ENCODE measurements at regions not wholly inside any gene's neighbourhood (a gene's known extent, or its start where the extent isn't known, plus 50 kb on each side); places are given as distances from the start of the nearest gene placed in this dataset.

DNA sequence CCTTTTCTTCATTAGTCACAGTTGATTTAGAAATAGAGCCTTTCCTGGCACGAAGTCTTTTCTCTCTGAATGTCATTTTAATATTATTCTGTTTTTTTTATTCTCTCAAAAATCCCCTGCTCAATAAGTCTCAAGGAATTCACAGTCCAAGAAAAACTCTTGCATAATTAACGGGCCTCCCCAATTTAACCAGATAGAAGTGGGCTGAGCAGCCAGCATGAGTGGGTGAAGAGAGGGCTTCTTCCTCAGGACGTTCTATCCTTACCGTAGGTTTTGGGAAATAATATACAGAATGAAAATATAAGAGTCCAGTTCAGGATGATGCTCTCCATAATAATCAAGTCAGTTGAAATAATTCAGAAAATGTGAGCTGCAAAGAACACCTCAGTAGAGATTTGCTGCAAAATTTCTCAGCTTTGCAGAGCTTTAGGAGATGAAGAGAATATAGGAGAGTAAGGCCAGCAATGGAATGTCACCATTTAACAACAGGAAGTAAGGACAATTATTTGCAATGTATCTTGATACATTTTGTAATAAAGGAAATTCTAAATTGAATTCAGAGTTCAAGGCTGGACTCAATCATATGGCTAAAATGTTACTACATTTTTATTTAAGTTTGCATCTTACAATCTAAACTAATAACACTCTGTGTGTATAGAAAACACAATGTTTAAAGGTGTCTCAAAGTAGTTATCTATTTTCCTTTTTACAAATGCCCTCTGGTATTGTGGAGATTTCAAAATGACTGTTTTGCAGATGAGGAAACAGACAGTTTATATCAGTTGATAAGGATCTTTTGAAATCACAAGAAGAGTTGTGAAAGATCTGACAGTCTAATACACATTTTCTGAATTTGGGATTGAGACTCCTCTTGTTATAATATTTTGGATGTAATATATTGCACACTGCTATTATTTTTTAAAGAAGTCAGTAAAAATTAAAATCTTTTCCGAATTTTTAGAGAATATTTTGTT is 1724.1 kb upstream of the SEL1L start:
- WGBS = 96% methylated on average over 3 of the region's 5 CpGs
- Histone ChIP-seq H3K23ac (ENCODE audit: low read length in 2 of 2) (no peak overlapping the region), H3K36me3 (ENCODE audit: control insufficient read depth in 1 of 2, insufficient read depth in 2 of 2, low read depth in 1 of 2, low read length in 2 of 2) (no peaks in the 10 kb centered on the region)

DNA sequence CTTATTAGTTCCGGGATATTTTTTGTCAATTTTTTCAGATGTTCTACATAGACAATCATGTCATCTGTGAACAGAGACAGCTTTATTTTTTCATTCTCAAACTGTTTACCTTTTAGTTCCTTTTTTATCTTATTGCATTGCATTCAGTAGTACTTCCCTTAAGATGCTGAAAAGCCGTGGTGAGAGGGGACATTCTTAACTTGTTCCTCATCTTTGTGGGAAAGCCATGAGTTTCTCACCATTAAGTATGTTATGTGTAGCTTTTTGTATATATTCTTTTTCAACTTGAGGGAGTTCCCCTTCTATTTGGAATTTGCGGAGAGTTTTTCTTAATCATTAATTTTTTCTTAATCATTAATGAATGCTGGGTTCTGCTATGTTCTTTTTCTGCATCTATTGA is 1727.1 kb upstream of the SEL1L start:
- H3K4me2 ChIP-seq (ENCODE audit: low read length, poor library complexity, severe bottlenecking) = no peak overlapping the region
- no peak overlapping the region for H3K27ac ChIP-seq (ENCODE audit: low read length, poor library complexity, severe bottlenecking)
- no peak overlapping the region for H2BK120ac ChIP-seq (ENCODE audit: low read depth, low read length)
- H2BK15ac ChIP-seq (ENCODE audit: low read depth, poor library complexity, severe bottlenecking) = no peak overlapping the region
- H3K79me1 ChIP-seq (replicated peaks; ENCODE audit: low read length, poor library complexity, severe bottlenecking) = no peaks in the 10 kb centered on the region
- DNase-seq = peak; percentile 65
- H3K9me3 ChIP-seq (ENCODE audit: control insufficient read depth, low read length) = no peaks in the 10 kb centered on the region
- no peak overlapping the region for H4K8ac ChIP-seq (ENCODE audit: low read length)
- H2AFZ ChIP-seq (ENCODE audit: low read depth, low read length) = no peak overlapping the region
- H3K36me3 ChIP-seq (ENCODE audit: control insufficient read depth in 1 of 2, insufficient read depth in 2 of 2, low read depth in 1 of 2, low read length in 2 of 2) = no peaks in the 10 kb centered on the region
- H3K18ac ChIP-seq (ENCODE audit: low read depth in 1 of 2, low read length in 2 of 2) = no peak overlapping the region
- H3K4ac ChIP-seq (ENCODE audit: low read depth in 1 of 2, low read length in 2 of 2) = no peak overlapping the region
- H3K9ac ChIP-seq (ENCODE audit: low read length) = no peak overlapping the region
- 25% methylated on average over 1 of the region's 3 CpGs for WGBS
- H2BK5ac ChIP-seq (ENCODE audit: low read depth, low read length, poor library complexity, severe bottlenecking) = no peak overlapping the region
- H3K4me3 ChIP-seq (ENCODE audit: insufficient read depth in 1 of 2, low read depth in 1 of 2, low read length in 2 of 2) = no peak overlapping the region
- H2BK12ac ChIP-seq (ENCODE audit: low read length in 2 of 2) = no peak overlapping the region
- no peak overlapping the region for H4K91ac ChIP-seq (ENCODE audit: low read length)
- no peak overlapping the region for H2AK5ac ChIP-seq (ENCODE audit: low read length, severe bottlenecking)
- H3K27me3 ChIP-seq (ENCODE audit: control insufficient read depth in 1 of 2, insufficient read depth in 1 of 2, low read length in 2 of 2) = no peaks in the 10 kb centered on the region
- H3K14ac ChIP-seq (ENCODE audit: low read length in 2 of 2) = no peak overlapping the region
- H3K4me1 ChIP-seq (ENCODE audit: control insufficient read depth, insufficient read depth, low read depth, low read length) = no peaks in the 10 kb centered on the region
- no peak overlapping the region for H3K23ac ChIP-seq (ENCODE audit: low read length in 2 of 2)

More for the DNA sequence above, 1724.1 kb upstream of the SEL1L start:
- H2BK12ac ChIP-seq (ENCODE audit: low read length in 2 of 2) = no peak overlapping the region
- no peaks in the 10 kb centered on the region for H3K79me1 ChIP-seq (replicated peaks; ENCODE audit: low read length, poor library complexity, severe bottlenecking)
- no peaks in the 10 kb centered on the region for H3K4me1 ChIP-seq (ENCODE audit: control insufficient read depth, insufficient read depth, low read depth, low read length)
- no peak overlapping the region for H2BK5ac ChIP-seq (ENCODE audit: low read depth, low read length, poor library complexity, severe bottlenecking)
- H3K4me3 ChIP-seq (ENCODE audit: insufficient read depth in 1 of 2, low read depth in 1 of 2, low read length in 2 of 2) = no peak overlapping the region
- DNase-seq = peak; percentile 2
- H3K27ac ChIP-seq (ENCODE audit: low read length, poor library complexity, severe bottlenecking) = no peak overlapping the region
- no peak overlapping the region for H2BK120ac ChIP-seq (ENCODE audit: low read depth, low read length)
- no peak overlapping the region for H3K18ac ChIP-seq (ENCODE audit: low read depth in 1 of 2, low read length in 2 of 2)
- no peak overlapping the region for H3K4me2 ChIP-seq (ENCODE audit: low read length, poor library complexity, severe bottlenecking)
- H3K9ac ChIP-seq (ENCODE audit: low read length) = no peak overlapping the region
- no peak overlapping the region for H4K8ac ChIP-seq (ENCODE audit: low read length)
- no peak overlapping the region for H3K14ac ChIP-seq (ENCODE audit: low read length in 2 of 2)
- H3K4ac ChIP-seq (ENCODE audit: low read depth in 1 of 2, low read length in 2 of 2) = no peak overlapping the region
- H4K91ac ChIP-seq (ENCODE audit: low read length) = no peak overlapping the region
- H3K9me3 ChIP-seq (ENCODE audit: control insufficient read depth, low read length) = no peaks in the 10 kb centered on the region
- H2BK15ac ChIP-seq (ENCODE audit: low read depth, poor library complexity, severe bottlenecking) = no peak overlapping the region
- H3K27me3 ChIP-seq (ENCODE audit: control insufficient read depth in 1 of 2, insufficient read depth in 1 of 2, low read length in 2 of 2) = no peaks in the 10 kb centered on the region
- H2AK5ac ChIP-seq (ENCODE audit: low read length, severe bottlenecking) = no peak overlapping the region
- H2AFZ ChIP-seq (ENCODE audit: low read depth, low read length) = no peak overlapping the region

DNA sequence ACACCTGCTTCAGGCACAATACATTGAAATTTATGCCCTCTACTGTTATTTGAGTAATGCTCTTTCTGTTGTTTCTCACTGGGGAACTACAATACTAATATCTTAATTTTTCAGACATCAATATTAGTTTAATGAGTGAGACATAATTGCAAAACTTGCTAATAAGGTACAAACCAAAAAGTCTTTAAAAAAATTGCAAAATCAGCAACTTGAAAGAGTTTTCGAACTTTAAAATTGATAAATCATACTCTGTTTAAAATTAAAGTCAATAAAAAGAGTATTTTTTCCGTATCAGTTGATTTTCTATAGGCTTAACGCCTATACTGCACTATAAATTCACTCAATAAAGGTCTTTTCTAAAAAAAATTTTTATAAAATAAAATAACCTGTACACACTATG is 1735.9 kb upstream of the SEL1L start:
- Histone ChIP-seq H3K4me1 (ENCODE audit: control insufficient read depth, insufficient read depth, low read depth, low read length) (no peaks in the 10 kb centered on the region), H3K79me1 (replicated peaks; ENCODE audit: low read length, poor library complexity, severe bottlenecking) (no peaks in the 10 kb centered on the region), H3K4me2 (ENCODE audit: low read length, poor library complexity, severe bottlenecking) (no peak overlapping the region), H4K8ac (ENCODE audit: low read length) (no peak overlapping the region), H3K9me3 (ENCODE audit: control insufficient read depth, low read length) (peaks cover 3% of the 10 kb centered on the region), H3K4ac (ENCODE audit: low read depth in 1 of 2, low read length in 2 of 2) (no peak overlapping the region), H2BK5ac (ENCODE audit: low read depth, low read length, poor library complexity, severe bottlenecking) (no peak overlapping the region), H2AFZ (ENCODE audit: low read depth, low read length) (no peak overlapping the region), H3K18ac (ENCODE audit: low read depth in 1 of 2, low read length in 2 of 2) (no peak overlapping the region), H2AK5ac (ENCODE audit: low read length, severe bottlenecking) (no peak overlapping the region), H3K27ac (ENCODE audit: low read length, poor library complexity, severe bottlenecking) (no peak overlapping the region), H3K36me3 (ENCODE audit: control insufficient read depth in 1 of 2, insufficient read depth in 2 of 2, low read depth in 1 of 2, low read length in 2 of 2) (no peaks in the 10 kb centered on the region), H3K27me3 (ENCODE audit: control insufficient read depth in 1 of 2, insufficient read depth in 1 of 2, low read length in 2 of 2) (no peaks in the 10 kb centered on the region), H3K9ac (ENCODE audit: low read length) (no peak overlapping the region), H2BK12ac (ENCODE audit: low read length in 2 of 2) (no peak overlapping the region), H4K91ac (ENCODE audit: low read length) (no peak overlapping the region), H2BK15ac (ENCODE audit: low read depth, poor library complexity, severe bottlenecking) (no peak overlapping the region), H2BK120ac (ENCODE audit: low read depth, low read length) (no peak overlapping the region), H3K14ac (ENCODE audit: low read length in 2 of 2) (no peak overlapping the region), H3K4me3 (ENCODE audit: insufficient read depth in 1 of 2, low read depth in 1 of 2, low read length in 2 of 2) (no peak overlapping the region), H3K23ac (ENCODE audit: low read length in 2 of 2) (no peak overlapping the region)
- no CpG with 5 or more reads among the region's 3 CpGs for WGBS
- no peak for DNase-seq

DNA sequence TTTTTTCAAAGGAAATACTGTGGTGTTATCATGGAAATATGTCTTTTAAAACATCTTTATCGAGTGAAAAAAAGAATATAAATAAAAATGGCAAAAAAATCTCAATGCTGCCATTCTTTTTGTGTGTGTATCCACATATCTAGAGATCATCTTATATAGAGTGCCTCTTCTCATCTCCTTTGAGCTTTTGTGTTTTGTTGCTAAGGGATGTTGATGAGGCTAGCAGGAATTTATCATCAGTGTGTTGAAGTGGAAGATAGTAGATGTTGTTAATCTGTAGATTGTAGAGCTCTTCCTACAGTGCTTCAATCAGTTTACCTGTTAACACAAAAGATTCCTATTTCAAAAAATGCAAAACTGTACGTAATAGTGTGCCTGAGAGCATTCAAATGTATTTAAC is 1738.0 kb upstream of the SEL1L start:
- Histone ChIP-seq H3K9me3 (ENCODE audit: control insufficient read depth, low read length) (peaks cover 3% of the 10 kb centered on the region), H3K23ac (ENCODE audit: low read length in 2 of 2) (no peak overlapping the region), H3K4me3 (ENCODE audit: insufficient read depth in 1 of 2, low read depth in 1 of 2, low read length in 2 of 2) (no peak overlapping the region), H2BK120ac (ENCODE audit: low read depth, low read length) (no peak overlapping the region), H3K14ac (ENCODE audit: low read length in 2 of 2) (no peak overlapping the region), H3K27me3 (ENCODE audit: control insufficient read depth in 1 of 2, insufficient read depth in 1 of 2, low read length in 2 of 2) (no peaks in the 10 kb centered on the region), H3K4me1 (ENCODE audit: control insufficient read depth, insufficient read depth, low read depth, low read length) (no peaks in the 10 kb centered on the region), H2BK5ac (ENCODE audit: low read depth, low read length, poor library complexity, severe bottlenecking) (no peak overlapping the region), H2AK5ac (ENCODE audit: low read length, severe bottlenecking) (no peak overlapping the region), H3K27ac (ENCODE audit: low read length, poor library complexity, severe bottlenecking) (no peak overlapping the region), H3K9ac (ENCODE audit: low read length) (no peak overlapping the region), H3K4me2 (ENCODE audit: low read length, poor library complexity, severe bottlenecking) (no peak overlapping the region), H3K4ac (ENCODE audit: low read depth in 1 of 2, low read length in 2 of 2) (no peak overlapping the region), H4K91ac (ENCODE audit: low read length) (no peak overlapping the region), H4K8ac (ENCODE audit: low read length) (no peak overlapping the region), H2BK15ac (ENCODE audit: low read depth, poor library complexity, severe bottlenecking) (no peak overlapping the region), H3K79me1 (replicated peaks; ENCODE audit: low read length, poor library complexity, severe bottlenecking) (no peaks in the 10 kb centered on the region), H3K36me3 (ENCODE audit: control insufficient read depth in 1 of 2, insufficient read depth in 2 of 2, low read depth in 1 of 2, low read length in 2 of 2) (no peaks in the 10 kb centered on the region), H2AFZ (ENCODE audit: low read depth, low read length) (no peak overlapping the region), H2BK12ac (ENCODE audit: low read length in 2 of 2) (no peak overlapping the region), H3K18ac (ENCODE audit: low read depth in 1 of 2, low read length in 2 of 2) (no peak overlapping the region)
- WGBS = 83% methylated on average over 1 of the region's 2 CpGs
- no peak for DNase-seq
